LNCaP clone FGC (cell line): ENCODE measurements at regions not wholly inside any gene's neighbourhood (a gene's known extent, or its start where the extent isn't known, plus 50 kb on each side); places are given as distances from the start of the nearest gene placed in this dataset.
"Not testable (repeated sequence)": the region's sequence is repeated elsewhere in the genome, so short reads cannot be mapped to it uniquely, and the experiment has no call there.

Experiments used
- DNase-seq: peaks from one replicate; pipeline ENCODE4 v3.0.0-alpha.2; 2011; ENCODE audit warnings: low read depth
- H3K4me3 ChIP-seq: 2 replicates; pipeline ENCODE4 v1.5.1; 2011; ENCODE audit warnings: mild to moderate bottlenecking, low read depth, low read length, control low read depth
- TF ChIP-seq, protein P1 (sequence below): IDR thresholded peaks from 2 replicates; pipeline ENCODE4 v1.5.1; 2012; ENCODE audit warnings: mild to moderate bottlenecking; ENCODE audit not compliant: control insufficient read depth, insufficient read depth; ENCODE audit errors: extremely low read depth

DNA sequence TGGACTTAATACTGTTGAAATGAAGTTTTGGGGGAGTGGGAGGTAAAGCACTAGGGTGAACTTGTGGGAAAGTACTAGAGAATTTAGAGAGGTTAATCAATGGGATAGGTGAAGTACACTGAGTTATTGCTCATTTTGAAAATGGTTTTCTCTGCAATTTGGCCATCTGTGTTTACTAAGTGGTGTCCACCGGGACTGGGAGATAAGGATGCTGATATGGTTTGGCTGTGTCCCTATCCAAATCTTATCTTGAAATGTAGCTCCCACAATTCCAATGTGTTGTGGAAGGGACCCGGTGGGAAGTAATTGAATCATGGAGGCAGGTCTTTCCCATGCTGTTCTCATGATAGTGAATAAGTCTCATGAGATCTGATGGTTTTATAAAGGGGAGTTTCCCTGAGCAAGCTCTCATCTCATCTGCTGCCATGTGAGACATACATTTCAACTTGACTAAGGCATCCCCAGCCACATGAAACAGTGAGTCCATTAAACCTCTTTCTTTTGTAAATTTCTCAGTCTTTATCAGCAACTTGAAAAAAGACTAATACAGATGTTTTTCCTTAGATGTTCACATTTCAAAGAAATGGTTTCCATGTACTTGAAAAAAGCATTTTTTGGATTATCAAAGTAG is 1569.4 kb upstream of the PRR20A start:
- no peak overlapping the region for H3K4me3 ChIP-seq
- no peak for DNase-seq
- TF ChIP-seq, protein P1, sequence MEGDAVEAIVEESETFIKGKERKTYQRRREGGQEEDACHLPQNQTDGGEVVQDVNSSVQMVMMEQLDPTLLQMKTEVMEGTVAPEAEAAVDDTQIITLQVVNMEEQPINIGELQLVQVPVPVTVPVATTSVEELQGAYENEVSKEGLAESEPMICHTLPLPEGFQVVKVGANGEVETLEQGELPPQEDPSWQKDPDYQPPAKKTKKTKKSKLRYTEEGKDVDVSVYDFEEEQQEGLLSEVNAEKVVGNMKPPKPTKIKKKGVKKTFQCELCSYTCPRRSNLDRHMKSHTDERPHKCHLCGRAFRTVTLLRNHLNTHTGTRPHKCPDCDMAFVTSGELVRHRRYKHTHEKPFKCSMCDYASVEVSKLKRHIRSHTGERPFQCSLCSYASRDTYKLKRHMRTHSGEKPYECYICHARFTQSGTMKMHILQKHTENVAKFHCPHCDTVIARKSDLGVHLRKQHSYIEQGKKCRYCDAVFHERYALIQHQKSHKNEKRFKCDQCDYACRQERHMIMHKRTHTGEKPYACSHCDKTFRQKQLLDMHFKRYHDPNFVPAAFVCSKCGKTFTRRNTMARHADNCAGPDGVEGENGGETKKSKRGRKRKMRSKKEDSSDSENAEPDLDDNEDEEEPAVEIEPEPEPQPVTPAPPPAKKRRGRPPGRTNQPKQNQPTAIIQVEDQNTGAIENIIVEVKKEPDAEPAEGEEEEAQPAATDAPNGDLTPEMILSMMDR = no peak

GRCh38 chr13:55572408-55572807 is 1568.3 kb upstream of the PRR20A start:
- TF ChIP-seq, protein P1 = no peak
- DNase-seq = no peak
- no peak overlapping the region for H3K4me3 ChIP-seq

DNA sequence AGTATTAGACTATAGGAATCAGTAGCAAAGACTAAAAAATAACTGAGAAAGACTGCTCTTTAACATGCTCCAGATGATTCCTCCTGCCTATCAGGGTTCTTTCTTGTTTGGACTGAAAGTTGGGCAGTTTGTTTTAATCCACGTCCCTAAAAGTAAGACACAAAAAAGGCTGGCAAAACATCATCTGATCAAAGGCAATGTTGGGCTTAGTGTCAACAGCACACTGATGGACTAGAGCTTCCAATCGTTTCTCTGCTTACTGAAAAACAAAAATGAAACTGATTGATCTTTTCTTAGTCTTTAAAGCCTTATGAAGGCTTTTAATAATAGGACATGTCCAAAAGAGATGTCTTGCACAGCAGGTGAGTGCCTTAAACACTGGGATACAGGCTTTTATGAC is 1567.9 kb upstream of the PRR20A start:
- no peak overlapping the region for H3K4me3 ChIP-seq
- TF ChIP-seq, protein P1 = no peak
- DNase-seq = no peak

- no peak overlapping the region for H3K4me3 ChIP-seq
- no peak for DNase-seq
- TF ChIP-seq, protein P1 = no peak
These were observed 1567.2 kb upstream of the PRR20A start for GRCh38 chr13:55573565-55573964.

GRCh38 chr13:55576389-55576788 is 1564.3 kb upstream of the PRR20A start:
- TF ChIP-seq, protein P1 = no peak
- no peak overlapping the region for H3K4me3 ChIP-seq
- DNase-seq = no peak

DNA sequence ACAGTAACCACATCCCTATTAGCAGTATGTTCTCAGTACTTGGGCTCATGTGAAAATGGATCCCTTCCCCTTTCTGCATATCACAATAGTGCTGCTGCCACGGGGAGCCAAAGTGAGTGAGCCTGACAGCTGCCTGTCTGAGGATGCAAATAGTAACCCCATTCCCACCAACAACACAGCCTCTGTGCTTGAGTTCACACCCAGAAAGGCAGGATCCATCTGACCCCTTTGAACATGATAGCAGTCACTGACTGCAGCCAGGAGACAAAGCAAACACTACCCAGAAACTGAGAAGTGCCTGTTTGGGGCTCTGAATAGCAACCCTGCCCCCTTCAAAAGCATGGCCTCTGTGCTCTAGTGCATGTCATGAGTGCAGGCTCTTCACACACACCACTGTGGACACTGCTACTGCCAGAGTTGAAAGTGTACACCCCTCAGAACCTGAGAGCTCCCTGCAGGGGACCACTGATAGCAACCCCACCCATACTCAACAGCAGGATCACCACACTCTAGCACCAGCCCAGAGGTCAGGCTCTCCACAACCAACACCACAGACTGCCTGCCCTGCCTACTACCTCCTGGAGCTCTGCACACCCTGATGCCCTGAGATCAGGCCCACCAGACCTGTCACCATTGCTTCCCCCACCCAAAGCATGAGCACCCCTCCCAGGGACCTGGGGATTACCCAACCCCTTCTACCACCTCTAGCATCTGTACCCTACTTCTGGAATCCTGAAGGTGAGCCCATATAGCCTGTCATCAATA is 1563.5 kb upstream of the PRR20A start:
- DNase-seq = no peak
- H3K4me3 ChIP-seq = no peak overlapping the region
- TF ChIP-seq, protein P1 = no peak

GRCh38 chr13:55577847-55578210 is 1562.9 kb upstream of the PRR20A start:
- TF ChIP-seq, protein P1 = no peak
- DNase-seq = no peak
- H3K4me3 ChIP-seq = no peak overlapping the region

- DNase-seq, H3K4me3 ChIP-seq: not testable (repeated sequence)
These were observed 1558.4 kb upstream of the PRR20A start for GRCh38 chr13:55582294-55582693.
